Neural cell (in vitro differentiated cells): ENCODE measurements at regions not wholly inside any gene's neighbourhood (a gene's known extent, or its start where the extent isn't known, plus 50 kb on each side); places are given as distances from the start of the nearest gene placed in this dataset.

Source experiments
- H2AFZ ChIP-seq: fragments of 200-600, 300-800 bp; sonication (generic), shearing (Covaris generic); 2 replicates; pipeline ENCODE4 v1.6.0; 2014; ENCODE audit warnings: low read depth, mild to moderate bottlenecking, antibody characterized with exemption, low read length, moderate library complexity
- H3F3A ChIP-seq: fragments of 200-600 bp; shearing (Covaris generic); 2 replicates; pipeline ENCODE4 v1.6.1; 2016; ENCODE audit warnings: mild to moderate bottlenecking, moderate library complexity, mixed read lengths, antibody characterized with exemption, low read length; ENCODE audit not compliant: insufficient read depth, poor library complexity, severe bottlenecking
- H3K27ac ChIP-seq: fragments of 200-600, 300-800 bp; sonication (generic), shearing (Covaris generic); 2 replicates; pipeline ENCODE4 v1.5.1; 2014; ENCODE audit warnings: mild to moderate bottlenecking, low read length, moderate library complexity
- H3K27me3 ChIP-seq: fragments of 300-800, 200-600 bp; sonication (generic), shearing (Covaris generic); 2 replicates; pipeline ENCODE4 v1.6.0; 2014; ENCODE audit warnings: mild to moderate bottlenecking, low read depth, low read length, moderate library complexity; ENCODE audit not compliant: insufficient read depth
- H3K36me3 ChIP-seq: fragments of 300-800, 200-600 bp; sonication (generic), shearing (Covaris generic); 2 replicates; pipeline ENCODE4 v1.5.1; 2014; ENCODE audit warnings: mild to moderate bottlenecking, antibody characterized with exemption, low read length, moderate library complexity; ENCODE audit not compliant: insufficient read depth
- H3K4me2 ChIP-seq: fragments of 300-800, 200-600 bp; sonication (generic), shearing (Covaris generic); 2 replicates; pipeline ENCODE4 v1.6.0; 2014; ENCODE audit warnings: mild to moderate bottlenecking, low read length
- H3K4me3 ChIP-seq: fragments of 300-800, 200-600 bp; sonication (generic), shearing (Covaris generic); 2 replicates; pipeline ENCODE4 v1.5.1; 2014; ENCODE audit warnings: mild to moderate bottlenecking, low read length, moderate library complexity
- H3K79me2 ChIP-seq: fragments of 200-600 bp; shearing (Covaris generic); replicated peaks from 2 replicates; pipeline ENCODE4 v1.6.0; 2014; ENCODE audit warnings: mild to moderate bottlenecking, low read length, moderate library complexity; ENCODE audit not compliant: insufficient read depth
- H3K9ac ChIP-seq: fragments of 300-800, 200-600 bp; sonication (generic), shearing (Covaris generic); 2 replicates; pipeline ENCODE4 v1.6.1; 2016; ENCODE audit warnings: mild to moderate bottlenecking, low read length, mixed read lengths
- H3K9me2 ChIP-seq: fragments of 200-600 bp; shearing (Covaris generic); 2 replicates; pipeline ENCODE4 v1.6.1; 2016; ENCODE audit warnings: mild to moderate bottlenecking, low read length, mixed read lengths; ENCODE audit not compliant: insufficient read depth
- H3K9me3 ChIP-seq: fragments of 200-600, 300-800 bp; sonication (generic), shearing (Covaris generic); 2 replicates; pipeline ENCODE4 v1.6.1; 2016; ENCODE audit warnings: mild to moderate bottlenecking, mixed run types, low read length, moderate library complexity, mixed read lengths
- H4K20me1 ChIP-seq: fragments of 200-600 bp; shearing (Covaris generic); 2 replicates; pipeline ENCODE4 v1.6.1; 2016; ENCODE audit warnings: mild to moderate bottlenecking, mixed run types; ENCODE audit not compliant: insufficient read depth
- CTCF ChIP-seq: fragments of 450-650 bp; IDR thresholded peaks from 2 replicates; pipeline ENCODE4 v1.5.1; 2014; ENCODE audit warnings: antibody characterized with exemption, mild to moderate bottlenecking, moderate library complexity; ENCODE audit not compliant: poor library complexity, severe bottlenecking
- EP300 ChIP-seq: fragments of 450-650 bp; conservative IDR thresholded peaks from 2 replicates; pipeline ENCODE4 v1.6.1; 2014; ENCODE audit warnings: antibody characterized with exemption, mild to moderate bottlenecking, moderate library complexity; ENCODE audit not compliant: poor library complexity, severe bottlenecking
- EZH2 ChIP-seq: fragments of 200-600, 300-800 bp; shearing (Covaris generic), sonication (generic); IDR thresholded peaks from 2 replicates; pipeline ENCODE4 v1.6.1; 2014; ENCODE audit warnings: antibody characterized with exemption, low read length, borderline replicate concordance, mild to moderate bottlenecking; ENCODE audit not compliant: insufficient read depth, poor library complexity, severe bottlenecking
- MXI1 ChIP-seq: fragments of 450-650 bp; conservative IDR thresholded peaks from 2 replicates; pipeline ENCODE4 v1.6.1; 2014; ENCODE audit warnings: antibody characterized with exemption, mild to moderate bottlenecking; ENCODE audit not compliant: poor library complexity, severe bottlenecking
- POLR2AphosphoS5 ChIP-seq: IDR thresholded peaks from 2 replicates; pipeline ENCODE4 v1.6.1; 2012
- RAD21 ChIP-seq: fragments of 450-650 bp; conservative IDR thresholded peaks from 2 replicates; pipeline ENCODE4 v1.6.1; 2014; ENCODE audit warnings: antibody characterized with exemption, mild to moderate bottlenecking, moderate library complexity
- SMC3 ChIP-seq: fragments of 450-650 bp; conservative IDR thresholded peaks from 2 replicates; pipeline ENCODE4 v1.6.1; 2014; ENCODE audit warnings: antibody characterized with exemption, mild to moderate bottlenecking, moderate library complexity; ENCODE audit not compliant: poor library complexity
- TAF1 ChIP-seq: IDR thresholded peaks from 2 replicates; pipeline ENCODE4 v1.6.1; 2012; ENCODE audit warnings: low read depth
- TF ChIP-seq, protein P1 (sequence below): IDR thresholded peaks from 2 replicates; pipeline ENCODE4 v1.6.1; 2012; ENCODE audit warnings: borderline replicate concordance

DNA sequence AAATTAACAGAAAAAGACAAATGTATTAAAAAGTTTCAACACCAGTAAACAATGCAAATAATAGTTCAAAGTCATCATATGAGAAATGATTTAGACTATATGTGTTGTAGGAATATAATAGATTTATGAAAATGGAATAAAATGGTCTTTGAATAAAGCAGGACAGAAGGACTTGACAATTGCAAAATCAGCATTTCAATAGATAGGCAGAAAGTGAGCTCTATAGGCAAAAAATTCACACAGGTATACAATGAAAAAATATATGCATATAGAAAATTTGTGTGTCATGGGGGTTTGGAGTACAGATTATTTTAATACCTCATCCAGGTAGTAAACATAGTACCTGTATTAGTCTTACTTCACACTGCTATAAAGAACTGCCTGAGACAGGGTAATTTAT is 571.1 kb upstream of the EYS start:
- TF ChIP-seq EP300: no peak
- no peak for TF ChIP-seq EZH2
- no peak for TF ChIP-seq TAF1
- no peak for TF ChIP-seq SMC3
- no peak for TF ChIP-seq MXI1
- TF ChIP-seq CTCF: no peak
- no peak for TF ChIP-seq POLR2AphosphoS5
- TF ChIP-seq RAD21: no peak
- TF ChIP-seq, protein P1, sequence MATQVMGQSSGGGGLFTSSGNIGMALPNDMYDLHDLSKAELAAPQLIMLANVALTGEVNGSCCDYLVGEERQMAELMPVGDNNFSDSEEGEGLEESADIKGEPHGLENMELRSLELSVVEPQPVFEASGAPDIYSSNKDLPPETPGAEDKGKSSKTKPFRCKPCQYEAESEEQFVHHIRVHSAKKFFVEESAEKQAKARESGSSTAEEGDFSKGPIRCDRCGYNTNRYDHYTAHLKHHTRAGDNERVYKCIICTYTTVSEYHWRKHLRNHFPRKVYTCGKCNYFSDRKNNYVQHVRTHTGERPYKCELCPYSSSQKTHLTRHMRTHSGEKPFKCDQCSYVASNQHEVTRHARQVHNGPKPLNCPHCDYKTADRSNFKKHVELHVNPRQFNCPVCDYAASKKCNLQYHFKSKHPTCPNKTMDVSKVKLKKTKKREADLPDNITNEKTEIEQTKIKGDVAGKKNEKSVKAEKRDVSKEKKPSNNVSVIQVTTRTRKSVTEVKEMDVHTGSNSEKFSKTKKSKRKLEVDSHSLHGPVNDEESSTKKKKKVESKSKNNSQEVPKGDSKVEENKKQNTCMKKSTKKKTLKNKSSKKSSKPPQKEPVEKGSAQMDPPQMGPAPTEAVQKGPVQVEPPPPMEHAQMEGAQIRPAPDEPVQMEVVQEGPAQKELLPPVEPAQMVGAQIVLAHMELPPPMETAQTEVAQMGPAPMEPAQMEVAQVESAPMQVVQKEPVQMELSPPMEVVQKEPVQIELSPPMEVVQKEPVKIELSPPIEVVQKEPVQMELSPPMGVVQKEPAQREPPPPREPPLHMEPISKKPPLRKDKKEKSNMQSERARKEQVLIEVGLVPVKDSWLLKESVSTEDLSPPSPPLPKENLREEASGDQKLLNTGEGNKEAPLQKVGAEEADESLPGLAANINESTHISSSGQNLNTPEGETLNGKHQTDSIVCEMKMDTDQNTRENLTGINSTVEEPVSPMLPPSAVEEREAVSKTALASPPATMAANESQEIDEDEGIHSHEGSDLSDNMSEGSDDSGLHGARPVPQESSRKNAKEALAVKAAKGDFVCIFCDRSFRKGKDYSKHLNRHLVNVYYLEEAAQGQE: no peak
- Histone ChIP-seq H3K9me2 (no peaks in the 10 kb centered on the region), H4K20me1 (no peaks in the 10 kb centered on the region), H3F3A (no peaks in the 10 kb centered on the region), H3K9ac (no peak overlapping the region), H3K36me3 (no peaks in the 10 kb centered on the region), H3K9me3 (no peaks in the 10 kb centered on the region), H3K27ac (no peak overlapping the region), H2AFZ (no peak overlapping the region), H3K4me3 (no peak overlapping the region), H3K4me2 (no peak overlapping the region), H3K27me3 (no peaks in the 10 kb centered on the region), H3K79me2 (no peaks in the 10 kb centered on the region)

DNA sequence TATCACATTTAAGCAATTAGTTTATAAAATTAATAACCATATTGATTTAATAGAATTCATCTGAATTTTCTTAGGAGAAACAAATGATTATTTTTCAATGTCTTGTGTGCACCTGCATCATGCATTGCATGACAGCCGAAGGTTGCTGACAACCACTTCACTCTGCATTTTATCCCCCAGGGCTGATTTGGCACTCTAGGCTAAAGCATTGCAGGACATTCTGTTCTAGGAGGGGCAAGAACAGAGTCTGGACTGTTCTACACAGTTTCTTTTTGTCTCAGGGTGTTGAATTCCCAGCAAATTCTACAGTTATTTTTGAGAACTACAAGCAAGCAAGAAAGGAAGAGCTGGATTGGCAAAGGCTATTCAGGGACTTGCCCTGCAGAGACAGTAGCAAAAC is 570.4 kb upstream of the EYS start:
- H3K4me2 ChIP-seq: no peak overlapping the region
- no peaks in the 10 kb centered on the region for H3K27me3 ChIP-seq
- H4K20me1 ChIP-seq: no peaks in the 10 kb centered on the region
- no peak for TF ChIP-seq SMC3
- TF ChIP-seq, protein P1: no peak
- H3K36me3 ChIP-seq: no peaks in the 10 kb centered on the region
- no peak overlapping the region for H2AFZ ChIP-seq
- H3K79me2 ChIP-seq: no peaks in the 10 kb centered on the region
- no peaks in the 10 kb centered on the region for H3K9me3 ChIP-seq
- no peak overlapping the region for H3K4me3 ChIP-seq
- H3K9me2 ChIP-seq: no peaks in the 10 kb centered on the region
- H3K27ac ChIP-seq: no peak overlapping the region
- no peak overlapping the region for H3K9ac ChIP-seq
- no peaks in the 10 kb centered on the region for H3F3A ChIP-seq
